Spleen (tissue), 11 donors: ENCODE measurements at regions not wholly inside any gene's neighbourhood (a gene's known extent, or its start where the extent isn't known, plus 50 kb on each side); places are given as distances from the start of the nearest gene placed in this dataset.
"Not testable (repeated sequence)": the region's sequence is repeated elsewhere in the genome, so short reads cannot be mapped to it uniquely, and the experiment has no call there.

Experiments
- DNase-seq: peaks from one replicate; pipeline ENCODE4 v3.0.0-alpha.2; 2020
- H3K27ac ChIP-seq, 8 donors: fragments of 200-600 bp; sonication (generic) in 7 of 8; 1 replicate in 4 of 8; 2 replicates in 4 of 8; pipeline versions ENCODE4 v1.5.0 to v1.8.0; 2016 to 2021; ENCODE audit warnings: inconsistent platforms in 4 of 8, mild to moderate bottlenecking in 4 of 8, moderate library complexity in 1 of 8
- H3K27me3 ChIP-seq, 7 donors: fragments of 200-600 bp; sonication (generic) in 6 of 7; replicated peaks in 1 of 7; 1 replicate in 4 of 7; 2 replicates in 3 of 7; pipeline versions ENCODE4 v1.5.0 to v1.8.0; 2016 to 2021; ENCODE audit warnings: inconsistent platforms in 3 of 7, mild to moderate bottlenecking in 1 of 7
- H3K36me3 ChIP-seq, 6 donors: fragments of 200-600 bp; sonication (generic) in 5 of 6; 1 replicate in 4 of 6; 2 replicates in 2 of 6; pipeline versions ENCODE4 v1.5.0 to v1.8.0; 2016 to 2021; ENCODE audit warnings: inconsistent platforms in 2 of 6
- H3K4me1 ChIP-seq, 6 donors: fragments of 200-600 bp; sonication (generic) in 5 of 6; 1 replicate in 3 of 6; 2 replicates in 3 of 6; pipeline versions ENCODE4 v1.5.0 to v1.8.0; 2016 to 2021; ENCODE audit warnings: inconsistent platforms in 3 of 6
- H3K4me3 ChIP-seq, 8 donors: fragments of 200-600 bp; sonication (generic) in 7 of 8; 1 replicate in 4 of 8; 2 replicates in 4 of 8; pipeline versions ENCODE4 v1.5.0 to v1.8.0; 2016 to 2021; ENCODE audit warnings: inconsistent platforms in 4 of 8, mild to moderate bottlenecking in 4 of 8, moderate library complexity in 2 of 8
- H3K9me3 ChIP-seq, 8 donors: fragments of 200-600 bp; sonication (generic) in 7 of 8; 1 replicate in 4 of 8; 2 replicates in 4 of 8; pipeline versions ENCODE4 v1.5.0 to v1.8.0; 2016 to 2021; ENCODE audit warnings: inconsistent platforms in 4 of 8
- CTCF ChIP-seq, 11 experiments: fragments of 200-600 bp in 7 of 11; fragments of 450-650 bp in 4 of 11; sonication (generic) in 4 of 11; IDR thresholded peaks in 8 of 11; conservative IDR thresholded peaks in 3 of 11; 1 replicate in 7 of 11; 2 replicates in 4 of 11; pipeline versions ENCODE4 v1.4.0 to v1.8.0; 2016 to 2021; ENCODE audit warnings: antibody characterized with exemption in 11 of 11, inconsistent platforms in 4 of 11, mild to moderate bottlenecking in 1 of 11
- POLR2A ChIP-seq, 3 donors: fragments of 450-650 bp; IDR thresholded peaks; one replicate each; pipeline ENCODE4 v1.5.1; 2017; ENCODE audit warnings: antibody characterized with exemption in 3 of 3, mild to moderate bottlenecking in 1 of 3
- POLR2AphosphoS5 ChIP-seq, 3 donors: sonication (generic); formaldehyde crosslinking; IDR thresholded peaks; one replicate each; pipeline ENCODE4 v1.5.1; 2017; ENCODE audit warnings: antibody characterized with exemption in 3 of 3
- WGBS, 5 donors: extraction: QIAGEN DNeasy Blood & Tissue Kit in 3 of 5; methylation state at CpG; one replicate each; pipeline versions ENCODE4 v1.1.5 to v1.1.7; 2013 to 2018; 5-methylcytosine and 5-hydroxymethylcytosine counted together
- intact Hi-C: fragments of 100-400 bp; cut with DNase I; formaldehyde crosslinking; loops from one replicate; pipeline ENCODE4 v1.15.0; 2023; ENCODE audit warnings: low total_unique reads
- donor health status: healthy with polysubstance abuse.
- donor health status: DM: no; HTN: no; CAD: no; lungs with moderate emphysema.
- donor health status: DM: no; HTN: no; CAD: no.
- donor health status: Bipolar disorder and iron deficiency.
- donor health status: healthy.
- donor health status: DM: no; HTN: no; CAD: no.
- donor health status: DM: yes; HTN: yes; CAD: no.

- peaks cover 0 to 34% (median 0%) of the 10 kb centered on the region in 8 donors for H3K9me3 ChIP-seq
- DNase-seq, result peak; percentile 94
- H3K27ac ChIP-seq, result peak overlapping the region; percentile 43 to 87 (median 84)
- H3K4me1 ChIP-seq, result peaks cover 0 to 18% (median 6%) of the 10 kb centered on the region in 6 donors
- WGBS, 5 donors, result 1 to 21% (median 6%) methylated on average over 52 to 71 of the region's 71 CpGs
- intact Hi-C loops, H3K27me3 ChIP-seq, H3K36me3 ChIP-seq: not testable (repeated sequence)
- H3K4me3 ChIP-seq, result peak overlapping the region; percentile 38 to 71 (median 62)
- TF ChIP-seq CTCF (IDR thresholded peaks at IDR 0.05 in 8 of 11, conservative IDR thresholded peaks at IDR 0.05 in 3 of 11) (peak in 10 of 11 experiments; percentile 41 to 80 (median 62)), POLR2AphosphoS5 (IDR thresholded peaks at IDR 0.05) (peak; percentile 52 to 85 (median 83))
These were observed 2654.9 kb upstream of the DEFB115 start for GRCh38 chr20:28602403-28603217.

- H3K27me3 ChIP-seq, H3K36me3 ChIP-seq, intact Hi-C loops: not testable (repeated sequence)
- WGBS, 5 donors, result 58 to 69% (median 66%) methylated on average over 17 of the region's 17 CpGs
- H3K9me3 ChIP-seq, result peaks cover 0 to 34% (median 0%) of the 10 kb centered on the region in 8 donors
- peak overlapping the region; percentile 43 to 87 (median 84) for H3K27ac ChIP-seq
- DNase-seq, result peak; percentile 78
- peak overlapping the region in 7 of 8 donors; percentile 38 to 71 (median 63) for H3K4me3 ChIP-seq
- H3K4me1 ChIP-seq, result peaks cover 0 to 16% (median 6%) of the 10 kb centered on the region in 6 donors
These were observed 2654.3 kb upstream of the DEFB115 start for GRCh38 chr20:28603218-28603577.

GRCh38 chr20:28616354-28616753 is 2641.1 kb upstream of the DEFB115 start:
- WGBS, 5 donors, result 40 to 59% (median 45%) methylated on average over 1 of the region's 1 CpG

GRCh38 chr20:28619956-28620651 is 2637.4 kb upstream of the DEFB115 start:
- peaks cover 6 to 58% (median 36%) of the 10 kb centered on the region in 8 donors for H3K9me3 ChIP-seq
- H3K36me3 ChIP-seq, H3K27me3 ChIP-seq, H3K4me1 ChIP-seq, intact Hi-C loops, H3K27ac ChIP-seq, H3K4me3 ChIP-seq: not testable (repeated sequence)
- 73 to 81% (median 79%) methylated on average over 15 to 20 of the region's 20 CpGs for WGBS, 5 donors
- DNase-seq, result peak; percentile 69

More at GRCh38 chr20:28616354-28616753, 2641.1 kb upstream of the DEFB115 start:
- no peak for DNase-seq
- intact Hi-C loops, result no loop called here
- Histone ChIP-seq H3K27ac (no peak overlapping the region), H3K36me3 (no peaks in the 10 kb centered on the region), H3K4me3 (no peak overlapping the region), H3K4me1 (no peaks in the 10 kb centered on the region), H3K9me3 (peaks cover 12 to 87% (median 67%) of the 10 kb centered on the region in 8 donors), H3K27me3 (peaks cover 0 to 5% (median 0%) of the 10 kb centered on the region in 7 donors)
- TF ChIP-seq POLR2A (IDR thresholded peaks at IDR 0.05) (no peak), CTCF (IDR thresholded peaks at IDR 0.05 in 8 of 11, conservative IDR thresholded peaks at IDR 0.05 in 3 of 11) (no peak), POLR2AphosphoS5 (IDR thresholded peaks at IDR 0.05) (no peak)

- DNase-seq, intact Hi-C loops, H3K4me3 ChIP-seq, H3K4me1 ChIP-seq, H3K27ac ChIP-seq, H3K36me3 ChIP-seq, H3K27me3 ChIP-seq: not testable (repeated sequence)
- WGBS, 5 donors, result 47 to 64% (median 58%) methylated on average over 2 of the region's 2 CpGs
- H3K9me3 ChIP-seq, result peaks cover 0 to 52% (median 19%) of the 10 kb centered on the region in 8 donors
These were observed 2632.4 kb upstream of the DEFB115 start for GRCh38 chr20:28625112-28625511.

- H3K9me3 ChIP-seq, result peaks cover 0 to 25% (median 10%) of the 10 kb centered on the region in 8 donors
- intact Hi-C loops, H3K4me1 ChIP-seq, H3K36me3 ChIP-seq, H3K4me3 ChIP-seq, H3K27ac ChIP-seq, DNase-seq, H3K27me3 ChIP-seq: not testable (repeated sequence)
- WGBS, 5 donors, result 48 to 57% (median 53%) methylated on average over 2 of the region's 2 CpGs
These were observed 2616.6 kb upstream of the DEFB115 start for GRCh38 chr20:28640831-28641230.
